Calu3 (cell line): ENCODE measurements at regions not wholly inside any gene's neighbourhood (a gene's known extent, or its start where the extent isn't known, plus 50 kb on each side); places are given as distances from the start of the nearest gene placed in this dataset.

Experiments used
- BruUV-seq: library from RNA; stranded (reverse); fragments of 400-500 nt; replicated peaks from 2 replicates; lab custom pipeline; 2021; lab: Mats Ljungman, UMichigan
- CTCF ChIA-PET: fragments of 300-600 bp; sonication (Branson Sonifier 250); formaldehyde crosslinking; loops from one replicate; lab custom pipeline; 2022; ENCODE audit warnings: antibody characterized with exemption; lab: Charles Lee
- DNase-seq: peaks from one replicate; pipeline ENCODE4 v3.0.0; 2022
- H3K27ac Mint-ChIP-seq: one replicate; pipeline ENCODE4 v1.8.0; 2022; ENCODE audit warnings: mixed read lengths; ENCODE audit not compliant: unreplicated experiment
- H3K27me3 Mint-ChIP-seq: one replicate; pipeline ENCODE4 v1.8.0; 2022; ENCODE audit warnings: mixed read lengths; ENCODE audit not compliant: unreplicated experiment
- H3K36me3 Mint-ChIP-seq: one replicate; pipeline ENCODE4 v1.8.0; 2022; ENCODE audit warnings: mild to moderate bottlenecking, moderate library complexity, mixed read lengths; ENCODE audit not compliant: insufficient read depth, unreplicated experiment
- H3K4me1 Mint-ChIP-seq: one replicate; pipeline ENCODE4 v1.8.0; 2022; ENCODE audit warnings: mild to moderate bottlenecking, low read depth, mixed read lengths; ENCODE audit not compliant: unreplicated experiment
- H3K4me3 Mint-ChIP-seq: one replicate; pipeline ENCODE4 v1.8.0; 2022; ENCODE audit warnings: mild to moderate bottlenecking, low read depth, moderate library complexity, mixed read lengths; ENCODE audit not compliant: unreplicated experiment
- H3K9me3 Mint-ChIP-seq: one replicate; pipeline ENCODE4 v1.8.0; 2022; ENCODE audit warnings: low read depth, mixed read lengths; ENCODE audit not compliant: unreplicated experiment
- CTCF ChIP-seq: fragments of 200-600 bp; IDR thresholded peaks from one replicate; pipeline ENCODE4 v1.8.0; 2022; ENCODE audit warnings: antibody characterized with exemption; ENCODE audit not compliant: unreplicated experiment
- intact Hi-C: fragments of 100-400 bp; cut with micrococcal nuclease; formaldehyde crosslinking; loops from one replicate; pipeline ENCODE4 v1.10.0; 2022; ENCODE audit not compliant: unreplicated experiment

DNA sequence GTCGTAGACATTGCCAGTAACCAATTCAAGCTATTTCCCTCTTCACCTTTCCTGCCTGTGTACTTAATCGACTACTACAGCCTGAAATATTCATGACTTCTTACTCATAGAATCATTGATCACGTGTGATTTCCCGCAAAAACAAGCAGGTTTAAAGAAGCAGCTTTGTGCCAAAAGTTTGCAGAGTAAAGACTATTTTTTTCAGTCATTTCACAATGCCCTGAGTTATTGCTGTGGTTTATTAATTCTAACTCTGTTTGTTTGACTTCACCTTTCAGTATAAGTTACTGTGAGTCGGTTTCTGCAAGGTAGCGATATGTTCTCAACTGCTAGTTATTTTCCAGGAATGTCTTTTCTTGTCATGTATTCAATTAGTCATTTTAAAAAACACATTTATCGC, 995.3 kb downstream of the SORCS1 start:
- DNase-seq, result no peak
- no peaks in the 10 kb centered on the region for H3K36me3 Mint-ChIP-seq
- CTCF ChIA-PET, result no interaction called here

DNA sequence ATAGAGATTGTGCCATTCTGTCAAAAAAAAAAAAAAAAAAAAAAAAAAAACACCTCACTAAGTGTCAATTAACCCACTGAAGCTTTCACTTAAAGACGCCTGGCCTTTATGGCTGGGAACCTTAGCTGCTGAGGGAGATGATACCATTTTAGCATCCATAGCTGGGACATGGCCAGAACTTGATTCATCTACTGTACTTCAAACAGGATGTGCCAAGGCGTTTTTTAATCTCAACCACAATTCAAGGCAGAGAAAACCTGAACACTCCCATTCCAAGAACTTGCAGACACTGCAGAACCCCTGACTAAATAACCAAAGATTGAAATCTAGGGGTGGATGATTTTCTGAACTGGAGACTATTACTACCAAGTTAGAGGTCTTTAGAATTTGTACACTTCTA, 996.6 kb downstream of the SORCS1 start:
- CTCF ChIA-PET, result no interaction called here
- Mint-ChIP-seq H3K4me1 (no peaks in the 10 kb centered on the region), H3K36me3 (no peaks in the 10 kb centered on the region), H3K4me3 (no peak overlapping the region), H3K27me3 (no peaks in the 10 kb centered on the region), H3K9me3 (peaks cover 2% of the 10 kb centered on the region), H3K27ac (no peak overlapping the region)
- intact Hi-C loops, result no loop called here
- no peak for DNase-seq
- BruUV-seq, result no TSS peak
- no peak for TF ChIP-seq CTCF

More for the DNA sequence above, 995.3 kb downstream of the SORCS1 start:
- intact Hi-C loops, result no loop called here
- BruUV-seq, result no TSS peak
- Mint-ChIP-seq H3K4me3 (no peak overlapping the region), H3K9me3 (no peaks in the 10 kb centered on the region), H3K27ac (no peak overlapping the region), H3K4me1 (no peaks in the 10 kb centered on the region), H3K27me3 (no peaks in the 10 kb centered on the region)
- no peak for TF ChIP-seq CTCF

DNA sequence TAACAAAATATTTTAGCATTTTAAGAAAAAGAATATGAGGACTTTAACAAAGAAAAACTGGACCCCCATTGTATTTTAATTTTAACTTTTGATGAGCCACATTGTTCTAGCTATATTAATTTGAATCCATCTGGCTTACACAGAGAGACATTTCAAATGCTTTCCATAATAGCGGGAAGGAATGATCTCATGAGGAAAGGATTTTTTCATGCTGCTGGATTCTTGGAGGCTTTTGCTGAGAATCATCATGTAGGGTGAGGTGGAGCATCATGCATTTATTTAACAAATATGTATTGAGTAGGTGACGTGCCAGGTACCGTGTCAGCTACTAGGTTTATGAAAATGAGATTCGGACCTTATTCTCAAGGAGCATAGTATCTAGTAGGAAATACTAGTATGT, 1006.3 kb downstream of the SORCS1 start:
- Mint-ChIP-seq H3K9me3 (peaks cover 5% of the 10 kb centered on the region), H3K36me3 (no peaks in the 10 kb centered on the region)
- no TSS peak for BruUV-seq

DNA sequence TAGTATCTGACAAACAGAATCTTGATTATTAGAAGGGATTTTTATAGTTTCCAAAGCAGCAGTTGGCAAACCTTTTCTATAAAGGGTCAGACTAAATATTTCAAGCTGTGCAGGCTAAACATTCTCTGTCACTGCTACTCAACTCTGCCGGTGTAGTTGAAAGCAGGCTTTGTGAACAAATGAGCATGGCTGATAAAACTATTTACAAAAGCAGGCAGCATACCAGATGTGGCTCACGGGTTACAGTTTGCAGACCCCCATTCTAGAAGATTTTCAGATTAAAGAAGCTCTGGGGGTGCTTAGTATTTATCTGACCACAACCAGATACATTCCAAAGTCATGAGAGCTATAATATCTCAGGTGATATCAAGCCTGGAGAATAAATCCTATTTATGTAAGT, 1017.5 kb downstream of the SORCS1 start:
- CTCF ChIA-PET, result no interaction called here
- no peak overlapping the region for H3K4me3 Mint-ChIP-seq
- TF ChIP-seq CTCF, result no peak
- no peaks in the 10 kb centered on the region for H3K4me1 Mint-ChIP-seq
- H3K27ac Mint-ChIP-seq, result no peak overlapping the region
- DNase-seq, result no peak
- intact Hi-C loops, result no loop called here
- no peaks in the 10 kb centered on the region for H3K9me3 Mint-ChIP-seq
- H3K36me3 Mint-ChIP-seq, result no peaks in the 10 kb centered on the region
- BruUV-seq, result no TSS peak
- no peaks in the 10 kb centered on the region for H3K27me3 Mint-ChIP-seq

More for the DNA sequence above, 1006.3 kb downstream of the SORCS1 start:
- intact Hi-C loops, result no loop called here
- TF ChIP-seq CTCF, result no peak
- Mint-ChIP-seq H3K27ac (no peak overlapping the region), H3K4me1 (no peaks in the 10 kb centered on the region), H3K4me3 (no peak overlapping the region), H3K27me3 (no peaks in the 10 kb centered on the region)
- DNase-seq, result no peak
- CTCF ChIA-PET, result no interaction called here
